Neural cell (in vitro differentiated cells): ENCODE measurements at regions not wholly inside any gene's neighbourhood (a gene's known extent, or its start where the extent isn't known, plus 50 kb on each side); places are given as distances from the start of the nearest gene placed in this dataset.

Experiments used
- H2AFZ ChIP-seq: fragments of 200-600, 300-800 bp; sonication (generic), shearing (Covaris generic); 2 replicates; pipeline ENCODE4 v1.6.0; 2014; ENCODE audit warnings: low read depth, mild to moderate bottlenecking, antibody characterized with exemption, low read length, moderate library complexity
- H3F3A ChIP-seq: fragments of 200-600 bp; shearing (Covaris generic); 2 replicates; pipeline ENCODE4 v1.6.1; 2016; ENCODE audit warnings: mild to moderate bottlenecking, moderate library complexity, mixed read lengths, antibody characterized with exemption, low read length; ENCODE audit not compliant: insufficient read depth, poor library complexity, severe bottlenecking
- H3K27ac ChIP-seq: fragments of 200-600, 300-800 bp; sonication (generic), shearing (Covaris generic); 2 replicates; pipeline ENCODE4 v1.5.1; 2014; ENCODE audit warnings: mild to moderate bottlenecking, low read length, moderate library complexity
- H3K27me3 ChIP-seq: fragments of 300-800, 200-600 bp; sonication (generic), shearing (Covaris generic); 2 replicates; pipeline ENCODE4 v1.6.0; 2014; ENCODE audit warnings: mild to moderate bottlenecking, low read depth, low read length, moderate library complexity; ENCODE audit not compliant: insufficient read depth
- H3K36me3 ChIP-seq: fragments of 300-800, 200-600 bp; sonication (generic), shearing (Covaris generic); 2 replicates; pipeline ENCODE4 v1.5.1; 2014; ENCODE audit warnings: mild to moderate bottlenecking, antibody characterized with exemption, low read length, moderate library complexity; ENCODE audit not compliant: insufficient read depth
- H3K4me2 ChIP-seq: fragments of 300-800, 200-600 bp; sonication (generic), shearing (Covaris generic); 2 replicates; pipeline ENCODE4 v1.6.0; 2014; ENCODE audit warnings: mild to moderate bottlenecking, low read length
- H3K4me3 ChIP-seq: fragments of 300-800, 200-600 bp; sonication (generic), shearing (Covaris generic); 2 replicates; pipeline ENCODE4 v1.5.1; 2014; ENCODE audit warnings: mild to moderate bottlenecking, low read length, moderate library complexity
- H3K79me2 ChIP-seq: fragments of 200-600 bp; shearing (Covaris generic); replicated peaks from 2 replicates; pipeline ENCODE4 v1.6.0; 2014; ENCODE audit warnings: mild to moderate bottlenecking, low read length, moderate library complexity; ENCODE audit not compliant: insufficient read depth
- H3K9ac ChIP-seq: fragments of 300-800, 200-600 bp; sonication (generic), shearing (Covaris generic); 2 replicates; pipeline ENCODE4 v1.6.1; 2016; ENCODE audit warnings: mild to moderate bottlenecking, low read length, mixed read lengths
- H3K9me2 ChIP-seq: fragments of 200-600 bp; shearing (Covaris generic); 2 replicates; pipeline ENCODE4 v1.6.1; 2016; ENCODE audit warnings: mild to moderate bottlenecking, low read length, mixed read lengths; ENCODE audit not compliant: insufficient read depth
- H3K9me3 ChIP-seq: fragments of 200-600, 300-800 bp; sonication (generic), shearing (Covaris generic); 2 replicates; pipeline ENCODE4 v1.6.1; 2016; ENCODE audit warnings: mild to moderate bottlenecking, mixed run types, low read length, moderate library complexity, mixed read lengths
- H4K20me1 ChIP-seq: fragments of 200-600 bp; shearing (Covaris generic); 2 replicates; pipeline ENCODE4 v1.6.1; 2016; ENCODE audit warnings: mild to moderate bottlenecking, mixed run types; ENCODE audit not compliant: insufficient read depth
- EP300 ChIP-seq: fragments of 450-650 bp; conservative IDR thresholded peaks from 2 replicates; pipeline ENCODE4 v1.6.1; 2014; ENCODE audit warnings: antibody characterized with exemption, mild to moderate bottlenecking, moderate library complexity; ENCODE audit not compliant: poor library complexity, severe bottlenecking
- EZH2 ChIP-seq: fragments of 200-600, 300-800 bp; shearing (Covaris generic), sonication (generic); IDR thresholded peaks from 2 replicates; pipeline ENCODE4 v1.6.1; 2014; ENCODE audit warnings: antibody characterized with exemption, low read length, borderline replicate concordance, mild to moderate bottlenecking; ENCODE audit not compliant: insufficient read depth, poor library complexity, severe bottlenecking
- MXI1 ChIP-seq: fragments of 450-650 bp; conservative IDR thresholded peaks from 2 replicates; pipeline ENCODE4 v1.6.1; 2014; ENCODE audit warnings: antibody characterized with exemption, mild to moderate bottlenecking; ENCODE audit not compliant: poor library complexity, severe bottlenecking
- POLR2AphosphoS5 ChIP-seq: IDR thresholded peaks from 2 replicates; pipeline ENCODE4 v1.6.1; 2012
- RAD21 ChIP-seq: fragments of 450-650 bp; conservative IDR thresholded peaks from 2 replicates; pipeline ENCODE4 v1.6.1; 2014; ENCODE audit warnings: antibody characterized with exemption, mild to moderate bottlenecking, moderate library complexity
- SMC3 ChIP-seq: fragments of 450-650 bp; conservative IDR thresholded peaks from 2 replicates; pipeline ENCODE4 v1.6.1; 2014; ENCODE audit warnings: antibody characterized with exemption, mild to moderate bottlenecking, moderate library complexity; ENCODE audit not compliant: poor library complexity
- TAF1 ChIP-seq: IDR thresholded peaks from 2 replicates; pipeline ENCODE4 v1.6.1; 2012; ENCODE audit warnings: low read depth
- TF ChIP-seq, protein P1 (sequence below): IDR thresholded peaks from 2 replicates; pipeline ENCODE4 v1.6.1; 2012; ENCODE audit warnings: borderline replicate concordance
- TF ChIP-seq, protein P2 (sequence below): fragments of 450-650 bp; IDR thresholded peaks from 2 replicates; pipeline ENCODE4 v1.5.1; 2014; ENCODE audit warnings: antibody characterized with exemption, mild to moderate bottlenecking, moderate library complexity; ENCODE audit not compliant: poor library complexity, severe bottlenecking

DNA sequence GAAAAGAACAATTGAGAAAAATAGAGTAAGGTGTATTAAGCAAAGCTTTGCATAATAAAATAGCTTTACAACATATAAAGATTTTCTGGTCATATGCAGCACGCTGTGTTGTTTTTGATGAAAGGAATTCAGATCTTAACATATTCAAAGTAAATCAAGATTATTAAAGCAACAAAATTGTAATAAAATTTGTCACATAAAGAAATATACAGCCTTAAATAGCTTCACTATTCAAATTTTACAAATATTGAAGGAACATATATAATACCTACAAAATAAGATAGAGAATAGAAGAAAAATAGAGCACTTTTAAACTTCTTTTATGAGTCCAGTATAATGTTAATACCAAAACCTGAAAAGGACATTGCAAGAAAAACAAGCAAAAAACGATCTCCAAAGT, 749.1 kb upstream of the POT1 start:
- TF ChIP-seq EZH2: no peak
- no peak for TF ChIP-seq EP300
- no peak for TF ChIP-seq MXI1
- no peak for TF ChIP-seq TAF1
- TF ChIP-seq, protein P1, sequence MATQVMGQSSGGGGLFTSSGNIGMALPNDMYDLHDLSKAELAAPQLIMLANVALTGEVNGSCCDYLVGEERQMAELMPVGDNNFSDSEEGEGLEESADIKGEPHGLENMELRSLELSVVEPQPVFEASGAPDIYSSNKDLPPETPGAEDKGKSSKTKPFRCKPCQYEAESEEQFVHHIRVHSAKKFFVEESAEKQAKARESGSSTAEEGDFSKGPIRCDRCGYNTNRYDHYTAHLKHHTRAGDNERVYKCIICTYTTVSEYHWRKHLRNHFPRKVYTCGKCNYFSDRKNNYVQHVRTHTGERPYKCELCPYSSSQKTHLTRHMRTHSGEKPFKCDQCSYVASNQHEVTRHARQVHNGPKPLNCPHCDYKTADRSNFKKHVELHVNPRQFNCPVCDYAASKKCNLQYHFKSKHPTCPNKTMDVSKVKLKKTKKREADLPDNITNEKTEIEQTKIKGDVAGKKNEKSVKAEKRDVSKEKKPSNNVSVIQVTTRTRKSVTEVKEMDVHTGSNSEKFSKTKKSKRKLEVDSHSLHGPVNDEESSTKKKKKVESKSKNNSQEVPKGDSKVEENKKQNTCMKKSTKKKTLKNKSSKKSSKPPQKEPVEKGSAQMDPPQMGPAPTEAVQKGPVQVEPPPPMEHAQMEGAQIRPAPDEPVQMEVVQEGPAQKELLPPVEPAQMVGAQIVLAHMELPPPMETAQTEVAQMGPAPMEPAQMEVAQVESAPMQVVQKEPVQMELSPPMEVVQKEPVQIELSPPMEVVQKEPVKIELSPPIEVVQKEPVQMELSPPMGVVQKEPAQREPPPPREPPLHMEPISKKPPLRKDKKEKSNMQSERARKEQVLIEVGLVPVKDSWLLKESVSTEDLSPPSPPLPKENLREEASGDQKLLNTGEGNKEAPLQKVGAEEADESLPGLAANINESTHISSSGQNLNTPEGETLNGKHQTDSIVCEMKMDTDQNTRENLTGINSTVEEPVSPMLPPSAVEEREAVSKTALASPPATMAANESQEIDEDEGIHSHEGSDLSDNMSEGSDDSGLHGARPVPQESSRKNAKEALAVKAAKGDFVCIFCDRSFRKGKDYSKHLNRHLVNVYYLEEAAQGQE: no peak
- TF ChIP-seq, protein P2, sequence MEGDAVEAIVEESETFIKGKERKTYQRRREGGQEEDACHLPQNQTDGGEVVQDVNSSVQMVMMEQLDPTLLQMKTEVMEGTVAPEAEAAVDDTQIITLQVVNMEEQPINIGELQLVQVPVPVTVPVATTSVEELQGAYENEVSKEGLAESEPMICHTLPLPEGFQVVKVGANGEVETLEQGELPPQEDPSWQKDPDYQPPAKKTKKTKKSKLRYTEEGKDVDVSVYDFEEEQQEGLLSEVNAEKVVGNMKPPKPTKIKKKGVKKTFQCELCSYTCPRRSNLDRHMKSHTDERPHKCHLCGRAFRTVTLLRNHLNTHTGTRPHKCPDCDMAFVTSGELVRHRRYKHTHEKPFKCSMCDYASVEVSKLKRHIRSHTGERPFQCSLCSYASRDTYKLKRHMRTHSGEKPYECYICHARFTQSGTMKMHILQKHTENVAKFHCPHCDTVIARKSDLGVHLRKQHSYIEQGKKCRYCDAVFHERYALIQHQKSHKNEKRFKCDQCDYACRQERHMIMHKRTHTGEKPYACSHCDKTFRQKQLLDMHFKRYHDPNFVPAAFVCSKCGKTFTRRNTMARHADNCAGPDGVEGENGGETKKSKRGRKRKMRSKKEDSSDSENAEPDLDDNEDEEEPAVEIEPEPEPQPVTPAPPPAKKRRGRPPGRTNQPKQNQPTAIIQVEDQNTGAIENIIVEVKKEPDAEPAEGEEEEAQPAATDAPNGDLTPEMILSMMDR: no peak
- TF ChIP-seq POLR2AphosphoS5: no peak
- TF ChIP-seq SMC3: no peak
- no peak for TF ChIP-seq RAD21
- Histone ChIP-seq H3K79me2 (no peaks in the 10 kb centered on the region), H3K4me2 (no peak overlapping the region), H4K20me1 (no peaks in the 10 kb centered on the region), H3K27ac (no peak overlapping the region), H3K4me3 (no peak overlapping the region), H3F3A (no peaks in the 10 kb centered on the region), H2AFZ (no peak overlapping the region), H3K9me3 (no peaks in the 10 kb centered on the region), H3K36me3 (no peaks in the 10 kb centered on the region), H3K9ac (no peak overlapping the region), H3K27me3 (no peaks in the 10 kb centered on the region), H3K9me2 (no peaks in the 10 kb centered on the region)

DNA sequence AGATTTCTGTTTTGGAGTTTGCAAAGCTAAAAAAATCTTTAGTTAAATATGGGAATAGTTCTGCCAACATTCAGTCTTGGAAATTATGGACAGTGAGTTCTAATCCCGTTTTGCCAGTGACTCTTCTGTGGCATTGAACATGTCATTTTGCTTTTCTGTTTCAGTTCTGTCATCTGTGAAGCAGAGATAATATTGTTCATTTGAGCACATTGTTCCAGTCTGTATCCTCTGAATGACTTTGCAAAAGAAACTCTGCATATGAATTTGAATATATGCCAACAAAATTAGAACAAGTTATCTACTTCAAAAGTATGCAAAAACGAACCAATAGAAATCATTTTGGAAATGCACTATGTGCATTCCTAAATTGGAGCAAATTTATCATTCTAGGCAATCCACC, 746.0 kb upstream of the POT1 start:
- no peaks in the 10 kb centered on the region for H3K9me2 ChIP-seq
- H4K20me1 ChIP-seq: no peaks in the 10 kb centered on the region
- no peaks in the 10 kb centered on the region for H3K9me3 ChIP-seq
- H3K4me2 ChIP-seq: no peak overlapping the region
- H3K36me3 ChIP-seq: no peaks in the 10 kb centered on the region
- H2AFZ ChIP-seq: no peak overlapping the region
- H3K27ac ChIP-seq: no peak overlapping the region
- TF ChIP-seq TAF1: no peak
- no peak overlapping the region for H3K9ac ChIP-seq
- no peak overlapping the region for H3K4me3 ChIP-seq
- H3F3A ChIP-seq: no peaks in the 10 kb centered on the region
- no peaks in the 10 kb centered on the region for H3K27me3 ChIP-seq
- H3K79me2 ChIP-seq: no peaks in the 10 kb centered on the region

DNA sequence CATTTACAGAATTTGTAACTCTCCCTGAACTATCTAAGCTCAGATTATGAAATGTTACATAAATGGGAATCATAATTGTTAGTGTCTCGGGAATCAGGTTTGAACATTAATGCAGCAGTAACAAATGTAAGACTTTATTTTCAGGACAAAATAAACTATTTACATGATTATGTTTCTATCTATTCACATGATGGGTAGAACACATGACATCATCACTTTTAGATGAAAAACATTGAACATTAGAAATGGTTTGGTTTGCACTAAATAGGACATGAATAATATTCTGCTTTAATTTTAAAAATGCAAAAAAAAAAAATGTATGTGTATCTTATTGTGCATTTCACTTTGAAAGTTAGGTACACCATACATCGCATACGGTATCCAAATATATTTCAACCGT, 745.5 kb upstream of the POT1 start:
- Histone ChIP-seq H3K4me2 (no peak overlapping the region), H3K36me3 (no peaks in the 10 kb centered on the region), H3K9me2 (no peaks in the 10 kb centered on the region), H2AFZ (no peak overlapping the region), H3K79me2 (no peaks in the 10 kb centered on the region), H3K27me3 (no peaks in the 10 kb centered on the region), H3K27ac (no peak overlapping the region), H3K9ac (no peak overlapping the region), H3K4me3 (no peak overlapping the region), H3K9me3 (no peaks in the 10 kb centered on the region), H4K20me1 (no peaks in the 10 kb centered on the region), H3F3A (no peaks in the 10 kb centered on the region)
- TF ChIP-seq TAF1: no peak
- TF ChIP-seq POLR2AphosphoS5: no peak
- TF ChIP-seq, protein P2: no peak
- no peak for TF ChIP-seq MXI1
- no peak for TF ChIP-seq EZH2
- TF ChIP-seq, protein P1: no peak
- TF ChIP-seq RAD21: no peak
- TF ChIP-seq EP300: no peak
- TF ChIP-seq SMC3: no peak
